HL-60 (cell line): ENCODE measurements at regions not wholly inside any gene's neighbourhood (a gene's known extent, or its start where the extent isn't known, plus 50 kb on each side); places are given as distances from the start of the nearest gene placed in this dataset.

Experiments
- DNase-seq, 2 experiments: peaks; one replicate each; pipeline ENCODE4 v3.0.0-alpha.2; 2010 to 2020; ENCODE audit warnings: low read depth in 1 of 2, low spot score in 1 of 2
- H3K27ac ChIP-seq: fragments of 250-450 bp; sonication (Bioruptor Pico); replicated peaks from 2 replicates; pipeline ENCODE4 v1.5.1; 2020; ENCODE audit warnings: mild to moderate bottlenecking, moderate library complexity
- H3K27me3 ChIP-seq: fragments of 250-450 bp; sonication (Bioruptor Pico); 2 replicates; pipeline ENCODE4 v1.5.1; 2021; ENCODE audit warnings: mild to moderate bottlenecking, moderate library complexity; ENCODE audit not compliant: insufficient read depth, poor library complexity, severe bottlenecking
- H3K4me3 ChIP-seq: replicated peaks from 2 replicates; pipeline ENCODE4 v1.5.1; 2011; ENCODE audit warnings: mild to moderate bottlenecking, control low read depth, low read length; ENCODE audit not compliant: insufficient read depth
- CTCF ChIP-seq: IDR thresholded peaks from one replicate; pipeline ENCODE4 v1.5.1; 2011; ENCODE audit warnings: low read length, control low read depth, inconsistent platforms; ENCODE audit not compliant: insufficient read depth
- GABPA ChIP-seq: IDR thresholded peaks from 2 replicates; pipeline ENCODE4 v1.6.1; 2012; ENCODE audit warnings: low read depth
- POLR2AphosphoS5 ChIP-seq: IDR thresholded peaks from 2 replicates; pipeline ENCODE4 v1.6.1; 2012; ENCODE audit warnings: low read depth
- REST ChIP-seq: IDR thresholded peaks from 2 replicates; pipeline ENCODE4 v1.6.1; 2012; ENCODE audit warnings: low read depth; ENCODE audit not compliant: insufficient replicate concordance
- SPI1 ChIP-seq: IDR thresholded peaks from 2 replicates; pipeline ENCODE4 v1.6.1; 2012; ENCODE audit warnings: low read depth, mild to moderate bottlenecking, borderline replicate concordance

- H3K27ac ChIP-seq = no peak overlapping the region
- TF ChIP-seq CTCF (no peak), REST (no peak), GABPA (no peak), POLR2AphosphoS5 (no peak)
- no peaks in the 10 kb centered on the region for H3K27me3 ChIP-seq
- no peak for DNase-seq
- no peak overlapping the region for H3K4me3 ChIP-seq
Observed at GRCh38 chr9:107108342-107109130, 174.5 kb upstream of the RAD23B start.

- no peak for DNase-seq
- TF ChIP-seq POLR2AphosphoS5 (no peak), CTCF (no peak), SPI1 (no peak), REST (no peak), GABPA (no peak)
- H3K4me3 ChIP-seq = no peak overlapping the region
- no peak overlapping the region for H3K27ac ChIP-seq
- no peaks in the 10 kb centered on the region for H3K27me3 ChIP-seq
Observed at GRCh38 chr9:107109324-107109723, 173.8 kb upstream of the RAD23B start.

GRCh38 chr9:107110153-107110552 is 172.9 kb upstream of the RAD23B start:
- no peak for TF ChIP-seq POLR2AphosphoS5
- TF ChIP-seq GABPA = no peak
- TF ChIP-seq SPI1 = no peak
- TF ChIP-seq REST = no peak
- TF ChIP-seq CTCF = no peak
- Histone ChIP-seq H3K27ac (no peak overlapping the region), H3K27me3 (no peaks in the 10 kb centered on the region), H3K4me3 (no peak overlapping the region)
- DNase-seq = no peak
